Panc1 (cell line): ENCODE measurements at regions not wholly inside any gene's neighbourhood (a gene's known extent, or its start where the extent isn't known, plus 50 kb on each side); places are given as distances from the start of the nearest gene placed in this dataset.

Experiments used
- ATAC-seq: fragments of 200-7000 bp; cut with Tn5 transposase; 2 replicates; pipeline ENCODE4 v1.9.1; 2020; ENCODE audit warnings: mild to moderate bottlenecking, moderate library complexity
- BruUV-seq: library from RNA; stranded (reverse); fragments of 400-500 nt; replicated peaks from 2 replicates; lab custom pipeline; 2021; lab: Mats Ljungman, UMichigan
- CTCF ChIA-PET: fragments of 300-600 bp; sonication (Branson Sonifier 250); formaldehyde crosslinking; loops from one replicate; lab custom pipeline; 2022; ENCODE audit warnings: antibody characterized with exemption; lab: Charles Lee
- POLR2A ChIA-PET: fragments of 300-600 bp; sonication (Branson Sonifier 250); formaldehyde crosslinking; loops from one replicate; lab custom pipeline; 2022; ENCODE audit warnings: antibody characterized with exemption; lab: Charles Lee
- DNase-seq: peaks from one replicate; pipeline ENCODE4 v3.0.0-alpha.2; 2010; ENCODE audit warnings: low read depth, low spot score
- H3K27ac ChIP-seq: 2 replicates; pipeline ENCODE4 v1.5.1; 2011; ENCODE audit warnings: mild to moderate bottlenecking, low read length, inconsistent platforms
- H3K27me3 ChIP-seq: fragments of 200-500 bp; sonication (Bioruptor generic); 2 replicates; pipeline ENCODE4 v1.6.0; 2014; ENCODE audit warnings: low read length, inconsistent platforms; ENCODE audit not compliant: control insufficient read depth, insufficient read depth
- H3K36me3 ChIP-seq: fragments of 200-500 bp; sonication (Bioruptor generic); 2 replicates; pipeline ENCODE4 v1.5.1; 2014; ENCODE audit warnings: inconsistent platforms, mild to moderate bottlenecking, low read length, moderate library complexity; ENCODE audit not compliant: control insufficient read depth, insufficient read depth
- H3K4me1 ChIP-seq: 2 replicates; pipeline ENCODE4 v1.5.1; 2011; ENCODE audit warnings: inconsistent platforms, mild to moderate bottlenecking, low read length, moderate library complexity; ENCODE audit not compliant: control insufficient read depth, insufficient read depth
- H3K4me3 ChIP-seq, 2 experiments: 2 replicates each; pipeline ENCODE4 v1.5.1; 2011 to 2012; ENCODE audit warnings: low read depth in 2 of 2, low read length in 2 of 2, mild to moderate bottlenecking in 2 of 2, inconsistent platforms in 1 of 2, moderate library complexity in 1 of 2
- H3K9me3 ChIP-seq: fragments of 200-500 bp; sonication (Bioruptor generic); 2 replicates; pipeline ENCODE4 v1.5.1; 2014; ENCODE audit warnings: low read depth, mild to moderate bottlenecking, inconsistent platforms, low read length, moderate library complexity; ENCODE audit not compliant: control insufficient read depth, insufficient read depth
- POLR2AphosphoS5 ChIP-seq: IDR thresholded peaks from 2 replicates; pipeline ENCODE4 v1.6.1; 2012; ENCODE audit warnings: mild to moderate bottlenecking, low read depth, low read length, moderate library complexity
- SIN3A ChIP-seq: IDR thresholded peaks from 2 replicates; pipeline ENCODE4 v1.6.1; 2012; ENCODE audit warnings: low read depth, mild to moderate bottlenecking, low read length, moderate library complexity, borderline replicate concordance; ENCODE audit not compliant: insufficient read depth
- TCF7L2 ChIP-seq: IDR thresholded peaks from 2 replicates; pipeline ENCODE4 v1.6.1; 2011; ENCODE audit warnings: mild to moderate bottlenecking, low read depth, low read length, inconsistent platforms
- in situ Hi-C: cut with HindIII; loops from 2 replicates; pipeline ENCODE4 v1.10.0; 2016; ENCODE audit warnings: low sequenced_read_pairs, low pct_unique_long_range_greater_than_20kb
- intact Hi-C: fragments of 100-400 bp; cut with micrococcal nuclease; formaldehyde crosslinking; loops from one replicate; pipeline ENCODE4 v1.10.0; 2022; ENCODE audit not compliant: unreplicated experiment
- TF ChIP-seq, protein P1 (sequence below): fragments of 450-650 bp; IDR thresholded peaks from 2 replicates; pipeline ENCODE4 v1.5.1; 2017; ENCODE audit warnings: mild to moderate bottlenecking
- TF ChIP-seq, protein P2 (sequence below), 2 experiments: IDR thresholded peaks; 2 replicates each; pipeline ENCODE4 v1.6.1; 2011 to 2012; ENCODE audit warnings: low read depth in 2 of 2, control low read depth in 1 of 2, low read length in 1 of 2, mild to moderate bottlenecking in 1 of 2, moderate library complexity in 1 of 2; ENCODE audit not compliant: insufficient read depth in 1 of 2

DNA sequence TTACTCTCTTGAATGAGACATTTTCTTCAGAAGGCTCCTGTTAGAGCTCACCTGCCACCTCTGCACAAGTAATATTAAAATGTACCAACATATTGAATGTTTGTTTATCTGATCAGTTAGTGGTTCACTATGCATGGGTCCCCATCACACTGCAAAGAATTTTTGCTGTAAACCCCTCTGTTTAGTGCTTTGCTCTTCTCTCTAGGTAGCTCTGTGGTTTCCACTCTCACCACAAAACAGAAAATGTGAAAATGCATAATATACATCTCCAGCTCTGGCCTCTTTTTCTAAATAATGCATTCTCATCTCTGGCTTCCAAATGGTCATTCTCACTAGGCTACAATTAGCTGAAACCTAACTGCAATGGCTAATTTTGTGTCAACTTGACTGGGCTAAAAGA lies 176.7 kb downstream of the TRIM33 start:
- peaks cover 3% of the 10 kb centered on the region for H3K27me3 ChIP-seq
- no peak overlapping the region for H3K4me3 ChIP-seq
- no peaks in the 10 kb centered on the region for H3K4me1 ChIP-seq
- no peak for ATAC-seq
- ChIA-PET POLR2A (no interaction called here), CTCF (interaction anchor here (0.6 kb wide), 1 partner anchor 12 kb away, joined by 3 read pairs; no protein-coding TSS in a partner anchor)
- no peaks in the 10 kb centered on the region for H3K9me3 ChIP-seq
- in situ Hi-C loops, result no loop called here
- intact Hi-C loops, result no loop called here
- TF ChIP-seq TCF7L2, result no peak
- TF ChIP-seq, protein P1, sequence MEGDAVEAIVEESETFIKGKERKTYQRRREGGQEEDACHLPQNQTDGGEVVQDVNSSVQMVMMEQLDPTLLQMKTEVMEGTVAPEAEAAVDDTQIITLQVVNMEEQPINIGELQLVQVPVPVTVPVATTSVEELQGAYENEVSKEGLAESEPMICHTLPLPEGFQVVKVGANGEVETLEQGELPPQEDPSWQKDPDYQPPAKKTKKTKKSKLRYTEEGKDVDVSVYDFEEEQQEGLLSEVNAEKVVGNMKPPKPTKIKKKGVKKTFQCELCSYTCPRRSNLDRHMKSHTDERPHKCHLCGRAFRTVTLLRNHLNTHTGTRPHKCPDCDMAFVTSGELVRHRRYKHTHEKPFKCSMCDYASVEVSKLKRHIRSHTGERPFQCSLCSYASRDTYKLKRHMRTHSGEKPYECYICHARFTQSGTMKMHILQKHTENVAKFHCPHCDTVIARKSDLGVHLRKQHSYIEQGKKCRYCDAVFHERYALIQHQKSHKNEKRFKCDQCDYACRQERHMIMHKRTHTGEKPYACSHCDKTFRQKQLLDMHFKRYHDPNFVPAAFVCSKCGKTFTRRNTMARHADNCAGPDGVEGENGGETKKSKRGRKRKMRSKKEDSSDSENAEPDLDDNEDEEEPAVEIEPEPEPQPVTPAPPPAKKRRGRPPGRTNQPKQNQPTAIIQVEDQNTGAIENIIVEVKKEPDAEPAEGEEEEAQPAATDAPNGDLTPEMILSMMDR, result no peak
- TF ChIP-seq SIN3A, result no peak
- TF ChIP-seq POLR2AphosphoS5, result no peak
- TF ChIP-seq, protein P2, sequence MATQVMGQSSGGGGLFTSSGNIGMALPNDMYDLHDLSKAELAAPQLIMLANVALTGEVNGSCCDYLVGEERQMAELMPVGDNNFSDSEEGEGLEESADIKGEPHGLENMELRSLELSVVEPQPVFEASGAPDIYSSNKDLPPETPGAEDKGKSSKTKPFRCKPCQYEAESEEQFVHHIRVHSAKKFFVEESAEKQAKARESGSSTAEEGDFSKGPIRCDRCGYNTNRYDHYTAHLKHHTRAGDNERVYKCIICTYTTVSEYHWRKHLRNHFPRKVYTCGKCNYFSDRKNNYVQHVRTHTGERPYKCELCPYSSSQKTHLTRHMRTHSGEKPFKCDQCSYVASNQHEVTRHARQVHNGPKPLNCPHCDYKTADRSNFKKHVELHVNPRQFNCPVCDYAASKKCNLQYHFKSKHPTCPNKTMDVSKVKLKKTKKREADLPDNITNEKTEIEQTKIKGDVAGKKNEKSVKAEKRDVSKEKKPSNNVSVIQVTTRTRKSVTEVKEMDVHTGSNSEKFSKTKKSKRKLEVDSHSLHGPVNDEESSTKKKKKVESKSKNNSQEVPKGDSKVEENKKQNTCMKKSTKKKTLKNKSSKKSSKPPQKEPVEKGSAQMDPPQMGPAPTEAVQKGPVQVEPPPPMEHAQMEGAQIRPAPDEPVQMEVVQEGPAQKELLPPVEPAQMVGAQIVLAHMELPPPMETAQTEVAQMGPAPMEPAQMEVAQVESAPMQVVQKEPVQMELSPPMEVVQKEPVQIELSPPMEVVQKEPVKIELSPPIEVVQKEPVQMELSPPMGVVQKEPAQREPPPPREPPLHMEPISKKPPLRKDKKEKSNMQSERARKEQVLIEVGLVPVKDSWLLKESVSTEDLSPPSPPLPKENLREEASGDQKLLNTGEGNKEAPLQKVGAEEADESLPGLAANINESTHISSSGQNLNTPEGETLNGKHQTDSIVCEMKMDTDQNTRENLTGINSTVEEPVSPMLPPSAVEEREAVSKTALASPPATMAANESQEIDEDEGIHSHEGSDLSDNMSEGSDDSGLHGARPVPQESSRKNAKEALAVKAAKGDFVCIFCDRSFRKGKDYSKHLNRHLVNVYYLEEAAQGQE (IDR thresholded peaks at IDR 0.05; ENCODE audit: insufficient read depth in 1 of 2, low read depth in 2 of 2, low read length in 1 of 2), result no peak
- no peaks in the 10 kb centered on the region for H3K36me3 ChIP-seq
- DNase-seq, result no peak
- no TSS peak for BruUV-seq
- H3K27ac ChIP-seq, result no peak overlapping the region

DNA sequence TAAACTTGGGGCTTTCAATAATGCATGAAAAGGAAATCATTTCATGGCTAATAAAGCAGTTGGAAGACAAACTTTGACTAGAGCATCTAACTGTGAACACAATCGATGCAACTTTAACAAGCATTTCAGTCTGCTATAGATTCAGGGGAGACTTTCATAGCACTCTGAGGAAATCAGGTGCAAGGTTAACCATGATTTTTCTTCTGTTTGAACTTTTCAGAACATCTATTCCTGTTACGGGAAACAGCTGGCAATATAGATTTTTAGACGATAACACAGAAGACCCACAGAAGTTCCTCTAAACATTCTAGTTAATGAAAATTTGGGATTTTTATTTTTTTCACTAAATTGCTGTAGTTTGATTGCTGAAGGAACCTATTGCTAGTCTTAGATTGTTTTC lies 177.3 kb downstream of the TRIM33 start:
- DNase-seq, result no peak
- BruUV-seq, result no TSS peak
- Histone ChIP-seq H3K9me3 (no peaks in the 10 kb centered on the region), H3K4me3 (no peak overlapping the region), H3K36me3 (no peaks in the 10 kb centered on the region), H3K27ac (no peak overlapping the region), H3K27me3 (peaks cover 3% of the 10 kb centered on the region), H3K4me1 (no peaks in the 10 kb centered on the region)
- ATAC-seq, result no peak
- ChIA-PET CTCF (no interaction called here), POLR2A (no interaction called here)
- intact Hi-C loops (no loop called here), in situ Hi-C loops (no loop called here)
- no peak for TF ChIP-seq POLR2AphosphoS5
- TF ChIP-seq TCF7L2, result no peak
- TF ChIP-seq, protein P1, result no peak
- TF ChIP-seq SIN3A, result no peak
- TF ChIP-seq, protein P2 (IDR thresholded peaks at IDR 0.05; ENCODE audit: insufficient read depth in 1 of 2, low read depth in 2 of 2, low read length in 1 of 2), result no peak
